Upper lobe of left lung (tissue), 4 donors: ENCODE measurements at regions not wholly inside any gene's neighbourhood (a gene's known extent, or its start where the extent isn't known, plus 50 kb on each side); places are given as distances from the start of the nearest gene placed in this dataset.

Experiments used
- EP300 ChIP-seq, 4 donors: sonication (generic); formaldehyde crosslinking; IDR thresholded peaks; one replicate each; pipeline ENCODE4 v1.5.1; 2017; ENCODE audit warnings: antibody characterized with exemption in 4 of 4, control low read depth in 2 of 4
- POLR2AphosphoS5 ChIP-seq, 2 donors: sonication (generic); formaldehyde crosslinking; IDR thresholded peaks; one replicate each; pipeline ENCODE4 v1.5.1; 2017; ENCODE audit warnings: antibody characterized with exemption in 2 of 2
- TF ChIP-seq, protein P1 (sequence below), 6 experiments: fragments of 450-650 bp in 4 of 6; fragments of 200-600 bp in 2 of 6; sonication (generic) in 2 of 6; IDR thresholded peaks; one replicate each; pipeline ENCODE4 v1.5.1; 2016 to 2019; ENCODE audit warnings: antibody characterized with exemption in 6 of 6

DNA sequence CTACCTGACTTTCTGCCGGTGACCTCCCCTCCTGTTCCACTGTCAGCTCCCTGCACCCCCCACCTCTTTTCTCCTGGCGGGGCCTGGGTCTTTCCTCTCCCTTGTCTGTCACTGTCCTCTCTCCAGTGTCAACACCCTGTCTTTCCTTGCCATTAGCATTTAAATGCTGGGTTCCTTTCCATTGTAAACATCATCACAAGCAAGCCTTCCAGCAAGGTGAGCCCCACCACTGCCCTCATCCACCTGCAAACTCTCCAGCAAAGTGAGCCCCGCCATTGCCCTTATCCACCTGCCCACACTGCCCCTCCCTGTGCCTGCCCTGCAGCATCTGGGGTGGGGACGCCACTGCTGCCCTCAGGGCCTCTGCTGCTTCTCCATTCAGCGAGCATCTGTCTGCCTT, 195.0 kb downstream of the ENGASE start:
- TF ChIP-seq, protein P1, sequence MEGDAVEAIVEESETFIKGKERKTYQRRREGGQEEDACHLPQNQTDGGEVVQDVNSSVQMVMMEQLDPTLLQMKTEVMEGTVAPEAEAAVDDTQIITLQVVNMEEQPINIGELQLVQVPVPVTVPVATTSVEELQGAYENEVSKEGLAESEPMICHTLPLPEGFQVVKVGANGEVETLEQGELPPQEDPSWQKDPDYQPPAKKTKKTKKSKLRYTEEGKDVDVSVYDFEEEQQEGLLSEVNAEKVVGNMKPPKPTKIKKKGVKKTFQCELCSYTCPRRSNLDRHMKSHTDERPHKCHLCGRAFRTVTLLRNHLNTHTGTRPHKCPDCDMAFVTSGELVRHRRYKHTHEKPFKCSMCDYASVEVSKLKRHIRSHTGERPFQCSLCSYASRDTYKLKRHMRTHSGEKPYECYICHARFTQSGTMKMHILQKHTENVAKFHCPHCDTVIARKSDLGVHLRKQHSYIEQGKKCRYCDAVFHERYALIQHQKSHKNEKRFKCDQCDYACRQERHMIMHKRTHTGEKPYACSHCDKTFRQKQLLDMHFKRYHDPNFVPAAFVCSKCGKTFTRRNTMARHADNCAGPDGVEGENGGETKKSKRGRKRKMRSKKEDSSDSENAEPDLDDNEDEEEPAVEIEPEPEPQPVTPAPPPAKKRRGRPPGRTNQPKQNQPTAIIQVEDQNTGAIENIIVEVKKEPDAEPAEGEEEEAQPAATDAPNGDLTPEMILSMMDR (IDR thresholded peaks at IDR 0.05): no peak
- TF ChIP-seq POLR2AphosphoS5 (IDR thresholded peaks at IDR 0.05) (no peak), EP300 (IDR thresholded peaks at IDR 0.05) (no peak)
